H1 (cell line): ENCODE measurements at regions not wholly inside any gene's neighbourhood (a gene's known extent, or its start where the extent isn't known, plus 50 kb on each side); places are given as distances from the start of the nearest gene placed in this dataset.

Experiments used
- CBX5 ChIP-seq: fragments of 300-800, 300-1000 bp; sonication (generic); IDR thresholded peaks from 2 replicates; pipeline ENCODE4 v1.7.1; 2016; ENCODE audit warnings: antibody characterized with exemption, low read length, low read depth
- CHD2 ChIP-seq: IDR thresholded peaks from 2 replicates; pipeline ENCODE4 v1.6.1; 2012; ENCODE audit warnings: low read length, improper control_type of control experiment
- GTF2F1 ChIP-seq: IDR thresholded peaks from 2 replicates; pipeline ENCODE4 v1.6.1; 2012; ENCODE audit warnings: low read depth, low read length, improper control_type of control experiment, borderline replicate concordance
- MAFK ChIP-seq: IDR thresholded peaks from 2 replicates; pipeline ENCODE4 v1.6.1; 2012; ENCODE audit warnings: low read depth, mild to moderate bottlenecking, improper control_type of control experiment, low read length
- RAD21 ChIP-seq, 2 experiments: IDR thresholded peaks in 1 of 2; conservative IDR thresholded peaks in 1 of 2; 2 replicates each; pipeline ENCODE4 v1.6.1; 2011; ENCODE audit warnings: low read depth in 2 of 2, low read length in 2 of 2, improper control_type of control experiment in 1 of 2, inconsistent platforms in 1 of 2, mild to moderate bottlenecking in 1 of 2, moderate library complexity in 1 of 2
- TBP ChIP-seq: IDR thresholded peaks from 2 replicates; pipeline ENCODE4 v1.6.1; 2011; ENCODE audit warnings: low read depth, low read length, improper control_type of control experiment
- YY1 ChIP-seq: IDR thresholded peaks from 2 replicates; pipeline ENCODE4 v1.6.1; 2011; ENCODE audit warnings: low read depth, mild to moderate bottlenecking, low read length
- TF ChIP-seq, protein P1 (sequence below): fragments of 300-600 bp; sonication (generic); IDR thresholded peaks from 2 replicates; pipeline ENCODE4 v1.7.1; 2012; ENCODE audit warnings: low read length, moderate library complexity, mild to moderate bottlenecking, inconsistent platforms; ENCODE audit not compliant: insufficient replicate concordance
- TF ChIP-seq, protein P2 (sequence below): IDR thresholded peaks from 2 replicates; pipeline ENCODE4 v1.6.1; 2011; ENCODE audit warnings: low read length, improper control_type of control experiment

DNA sequence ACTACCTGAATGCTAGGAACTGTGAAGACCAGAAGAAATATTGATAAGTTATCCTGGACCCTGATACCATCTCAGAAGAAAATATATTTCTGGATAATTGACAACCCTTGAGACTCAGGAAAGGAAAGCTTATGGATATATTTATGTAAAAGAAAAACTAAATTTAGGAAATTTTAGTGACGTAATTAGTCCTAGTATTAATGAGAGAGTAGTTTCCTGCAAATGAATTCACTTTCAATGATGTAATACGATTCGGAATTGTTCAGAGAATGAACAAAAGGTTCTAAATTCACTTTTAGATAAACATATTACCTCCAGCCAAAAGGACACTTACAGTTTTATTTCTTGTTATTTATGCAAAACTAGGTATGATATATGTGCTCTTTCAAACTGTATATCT is 1120.1 kb upstream of the NCAM2 start (continued):
- TF ChIP-seq, protein P1, sequence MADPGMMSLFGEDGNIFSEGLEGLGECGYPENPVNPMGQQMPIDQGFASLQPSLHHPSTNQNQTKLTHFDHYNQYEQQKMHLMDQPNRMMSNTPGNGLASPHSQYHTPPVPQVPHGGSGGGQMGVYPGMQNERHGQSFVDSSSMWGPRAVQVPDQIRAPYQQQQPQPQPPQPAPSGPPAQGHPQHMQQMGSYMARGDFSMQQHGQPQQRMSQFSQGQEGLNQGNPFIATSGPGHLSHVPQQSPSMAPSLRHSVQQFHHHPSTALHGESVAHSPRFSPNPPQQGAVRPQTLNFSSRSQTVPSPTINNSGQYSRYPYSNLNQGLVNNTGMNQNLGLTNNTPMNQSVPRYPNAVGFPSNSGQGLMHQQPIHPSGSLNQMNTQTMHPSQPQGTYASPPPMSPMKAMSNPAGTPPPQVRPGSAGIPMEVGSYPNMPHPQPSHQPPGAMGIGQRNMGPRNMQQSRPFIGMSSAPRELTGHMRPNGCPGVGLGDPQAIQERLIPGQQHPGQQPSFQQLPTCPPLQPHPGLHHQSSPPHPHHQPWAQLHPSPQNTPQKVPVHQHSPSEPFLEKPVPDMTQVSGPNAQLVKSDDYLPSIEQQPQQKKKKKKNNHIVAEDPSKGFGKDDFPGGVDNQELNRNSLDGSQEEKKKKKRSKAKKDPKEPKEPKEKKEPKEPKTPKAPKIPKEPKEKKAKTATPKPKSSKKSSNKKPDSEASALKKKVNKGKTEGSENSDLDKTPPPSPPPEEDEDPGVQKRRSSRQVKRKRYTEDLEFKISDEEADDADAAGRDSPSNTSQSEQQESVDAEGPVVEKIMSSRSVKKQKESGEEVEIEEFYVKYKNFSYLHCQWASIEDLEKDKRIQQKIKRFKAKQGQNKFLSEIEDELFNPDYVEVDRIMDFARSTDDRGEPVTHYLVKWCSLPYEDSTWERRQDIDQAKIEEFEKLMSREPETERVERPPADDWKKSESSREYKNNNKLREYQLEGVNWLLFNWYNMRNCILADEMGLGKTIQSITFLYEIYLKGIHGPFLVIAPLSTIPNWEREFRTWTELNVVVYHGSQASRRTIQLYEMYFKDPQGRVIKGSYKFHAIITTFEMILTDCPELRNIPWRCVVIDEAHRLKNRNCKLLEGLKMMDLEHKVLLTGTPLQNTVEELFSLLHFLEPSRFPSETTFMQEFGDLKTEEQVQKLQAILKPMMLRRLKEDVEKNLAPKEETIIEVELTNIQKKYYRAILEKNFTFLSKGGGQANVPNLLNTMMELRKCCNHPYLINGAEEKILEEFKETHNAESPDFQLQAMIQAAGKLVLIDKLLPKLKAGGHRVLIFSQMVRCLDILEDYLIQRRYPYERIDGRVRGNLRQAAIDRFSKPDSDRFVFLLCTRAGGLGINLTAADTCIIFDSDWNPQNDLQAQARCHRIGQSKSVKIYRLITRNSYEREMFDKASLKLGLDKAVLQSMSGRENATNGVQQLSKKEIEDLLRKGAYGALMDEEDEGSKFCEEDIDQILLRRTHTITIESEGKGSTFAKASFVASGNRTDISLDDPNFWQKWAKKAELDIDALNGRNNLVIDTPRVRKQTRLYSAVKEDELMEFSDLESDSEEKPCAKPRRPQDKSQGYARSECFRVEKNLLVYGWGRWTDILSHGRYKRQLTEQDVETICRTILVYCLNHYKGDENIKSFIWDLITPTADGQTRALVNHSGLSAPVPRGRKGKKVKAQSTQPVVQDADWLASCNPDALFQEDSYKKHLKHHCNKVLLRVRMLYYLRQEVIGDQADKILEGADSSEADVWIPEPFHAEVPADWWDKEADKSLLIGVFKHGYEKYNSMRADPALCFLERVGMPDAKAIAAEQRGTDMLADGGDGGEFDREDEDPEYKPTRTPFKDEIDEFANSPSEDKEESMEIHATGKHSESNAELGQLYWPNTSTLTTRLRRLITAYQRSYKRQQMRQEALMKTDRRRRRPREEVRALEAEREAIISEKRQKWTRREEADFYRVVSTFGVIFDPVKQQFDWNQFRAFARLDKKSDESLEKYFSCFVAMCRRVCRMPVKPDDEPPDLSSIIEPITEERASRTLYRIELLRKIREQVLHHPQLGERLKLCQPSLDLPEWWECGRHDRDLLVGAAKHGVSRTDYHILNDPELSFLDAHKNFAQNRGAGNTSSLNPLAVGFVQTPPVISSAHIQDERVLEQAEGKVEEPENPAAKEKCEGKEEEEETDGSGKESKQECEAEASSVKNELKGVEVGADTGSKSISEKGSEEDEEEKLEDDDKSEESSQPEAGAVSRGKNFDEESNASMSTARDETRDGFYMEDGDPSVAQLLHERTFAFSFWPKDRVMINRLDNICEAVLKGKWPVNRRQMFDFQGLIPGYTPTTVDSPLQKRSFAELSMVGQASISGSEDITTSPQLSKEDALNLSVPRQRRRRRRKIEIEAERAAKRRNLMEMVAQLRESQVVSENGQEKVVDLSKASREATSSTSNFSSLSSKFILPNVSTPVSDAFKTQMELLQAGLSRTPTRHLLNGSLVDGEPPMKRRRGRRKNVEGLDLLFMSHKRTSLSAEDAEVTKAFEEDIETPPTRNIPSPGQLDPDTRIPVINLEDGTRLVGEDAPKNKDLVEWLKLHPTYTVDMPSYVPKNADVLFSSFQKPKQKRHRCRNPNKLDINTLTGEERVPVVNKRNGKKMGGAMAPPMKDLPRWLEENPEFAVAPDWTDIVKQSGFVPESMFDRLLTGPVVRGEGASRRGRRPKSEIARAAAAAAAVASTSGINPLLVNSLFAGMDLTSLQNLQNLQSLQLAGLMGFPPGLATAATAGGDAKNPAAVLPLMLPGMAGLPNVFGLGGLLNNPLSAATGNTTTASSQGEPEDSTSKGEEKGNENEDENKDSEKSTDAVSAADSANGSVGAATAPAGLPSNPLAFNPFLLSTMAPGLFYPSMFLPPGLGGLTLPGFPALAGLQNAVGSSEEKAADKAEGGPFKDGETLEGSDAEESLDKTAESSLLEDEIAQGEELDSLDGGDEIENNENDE, result no peak
- TF ChIP-seq RAD21 (IDR thresholded peaks at IDR 0.05 in 1 of 2, conservative IDR thresholded peaks at IDR 0.05 in 1 of 2; ENCODE audit: low read depth in 2 of 2, low read length in 2 of 2) (no peak), MAFK (no peak), CHD2 (no peak), YY1 (no peak), GTF2F1 (no peak), CBX5 (no peak), TBP (no peak)
- TF ChIP-seq, protein P2, sequence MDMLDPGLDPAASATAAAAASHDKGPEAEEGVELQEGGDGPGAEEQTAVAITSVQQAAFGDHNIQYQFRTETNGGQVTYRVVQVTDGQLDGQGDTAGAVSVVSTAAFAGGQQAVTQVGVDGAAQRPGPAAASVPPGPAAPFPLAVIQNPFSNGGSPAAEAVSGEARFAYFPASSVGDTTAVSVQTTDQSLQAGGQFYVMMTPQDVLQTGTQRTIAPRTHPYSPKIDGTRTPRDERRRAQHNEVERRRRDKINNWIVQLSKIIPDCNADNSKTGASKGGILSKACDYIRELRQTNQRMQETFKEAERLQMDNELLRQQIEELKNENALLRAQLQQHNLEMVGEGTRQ, result no peak
